Activated CD4-positive, CD25-positive, alpha-beta regulatory T cell (primary cell): ENCODE measurements at regions not wholly inside any gene's neighbourhood (a gene's known extent, or its start where the extent isn't known, plus 50 kb on each side); places are given as distances from the start of the nearest gene placed in this dataset.
"Not testable (repeated sequence)": the region's sequence is repeated elsewhere in the genome, so short reads cannot be mapped to it uniquely, and the experiment has no call there.

Experiments
- DNase-seq, 4 experiments: peaks; one replicate each; lab custom pipeline; 2025; lab: John Stamatoyannopoulos, UW

GRCh38 chr13:75178436-75178835, 303.5 kb downstream of the TBC1D4 start:
- no peak for DNase-seq

- DNase-seq = no peak
Measured at GRCh38 chr13:75175575-75175974, 306.4 kb downstream of the TBC1D4 start.

GRCh38 chr13:75175097-75175496, 306.9 kb downstream of the TBC1D4 start:
- DNase-seq = not testable (repeated sequence)

GRCh38 chr13:75174481-75174880, 307.5 kb downstream of the TBC1D4 start:
- no peak for DNase-seq

GRCh38 chr13:75173457-75174356, 308.3 kb downstream of the TBC1D4 start:
- DNase-seq = no peak

GRCh38 chr13:75170311-75170710, 311.7 kb downstream of the TBC1D4 start:
- DNase-seq = no peak

GRCh38 chr13:75165543-75166230, 316.3 kb downstream of the TBC1D4 start:
- DNase-seq = no peak

GRCh38 chr13:75161804-75162203, 320.2 kb downstream of the TBC1D4 start:
- no peak for DNase-seq

GRCh38 chr13:75160984-75161383, 321.0 kb downstream of the TBC1D4 start:
- no peak for DNase-seq

- no peak for DNase-seq
Measured at GRCh38 chr13:75154331-75154730, 327.6 kb downstream of the TBC1D4 start.

GRCh38 chr13:75153834-75154233, 328.1 kb downstream of the TBC1D4 start:
- DNase-seq = no peak

- DNase-seq = no peak
Measured at GRCh38 chr13:75153386-75153785, 328.6 kb downstream of the TBC1D4 start.

GRCh38 chr13:75151081-75151643, 330.8 kb downstream of the TBC1D4 start:
- DNase-seq = no peak

GRCh38 chr13:75149776-75150175, 332.2 kb downstream of the TBC1D4 start:
- DNase-seq = no peak

GRCh38 chr13:75147946-75148345, 334.0 kb downstream of the TBC1D4 start:
- DNase-seq = no peak

GRCh38 chr13:75146436-75146835, 335.5 kb downstream of the TBC1D4 start:
- no peak for DNase-seq

- no peak for DNase-seq
Measured at GRCh38 chr13:75145927-75146326, 336.0 kb downstream of the TBC1D4 start.

GRCh38 chr13:75139291-75139690, 342.7 kb downstream of the TBC1D4 start:
- no peak for DNase-seq

- no peak for DNase-seq
Measured at GRCh38 chr13:75137911-75138571, 343.9 kb downstream of the TBC1D4 start.

GRCh38 chr13:75136151-75136550, 345.8 kb downstream of the TBC1D4 start:
- no peak for DNase-seq

- no peak for DNase-seq
Measured at GRCh38 chr13:75135325-75135825, 346.6 kb downstream of the TBC1D4 start.
